Transverse colon (tissue), 4 donors: ENCODE measurements at regions not wholly inside any gene's neighbourhood (a gene's known extent, or its start where the extent isn't known, plus 50 kb on each side); places are given as distances from the start of the nearest gene placed in this dataset.

ENCODE experiments used
- POLR2A ChIP-seq: fragments of 450-650 bp; IDR thresholded peaks from one replicate; pipeline ENCODE4 v1.6.1; 2016; ENCODE audit warnings: antibody characterized with exemption, mild to moderate bottlenecking, moderate library complexity
- POLR2AphosphoS5 ChIP-seq, 3 donors: sonication (generic); formaldehyde crosslinking; IDR thresholded peaks; one replicate each; pipeline ENCODE4 v1.6.1; 2016; ENCODE audit warnings: antibody characterized with exemption in 3 of 3
- TF ChIP-seq, protein P1 (sequence below), 5 experiments: fragments of 200-600 bp in 3 of 5; fragments of 450-650 bp in 2 of 5; sonication (generic) in 3 of 5; IDR thresholded peaks; 1 replicate in 2 of 5; 2 replicates in 3 of 5; pipeline ENCODE4 v1.5.1; 2016 to 2017; ENCODE audit warnings: antibody characterized with exemption in 5 of 5, inconsistent platforms in 3 of 5, mild to moderate bottlenecking in 2 of 5, moderate library complexity in 1 of 5

DNA sequence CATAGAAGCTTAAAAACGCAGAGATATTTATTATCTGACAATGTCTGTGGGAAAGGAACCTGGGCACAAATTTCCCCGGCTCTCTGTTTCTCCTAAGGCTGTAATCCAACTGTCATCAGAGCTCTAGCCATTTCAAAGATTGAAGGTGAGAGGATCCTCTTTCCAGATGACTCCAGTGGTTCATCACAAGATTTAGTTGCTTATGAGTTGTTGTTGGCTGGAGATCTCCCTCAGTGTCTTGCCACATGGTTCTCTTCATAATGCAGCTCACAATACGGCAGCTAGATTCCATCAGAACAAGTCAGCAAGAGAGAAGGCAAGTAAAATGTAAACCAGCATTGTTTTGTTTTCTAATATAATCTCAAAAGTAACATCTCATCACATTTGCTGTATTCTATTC is 369.4 kb downstream of the GASK1B start:
- TF ChIP-seq POLR2A (no peak), POLR2AphosphoS5 (IDR thresholded peaks at IDR 0.05) (peak in 1 of 3 donors; percentile 24)
- TF ChIP-seq, protein P1, sequence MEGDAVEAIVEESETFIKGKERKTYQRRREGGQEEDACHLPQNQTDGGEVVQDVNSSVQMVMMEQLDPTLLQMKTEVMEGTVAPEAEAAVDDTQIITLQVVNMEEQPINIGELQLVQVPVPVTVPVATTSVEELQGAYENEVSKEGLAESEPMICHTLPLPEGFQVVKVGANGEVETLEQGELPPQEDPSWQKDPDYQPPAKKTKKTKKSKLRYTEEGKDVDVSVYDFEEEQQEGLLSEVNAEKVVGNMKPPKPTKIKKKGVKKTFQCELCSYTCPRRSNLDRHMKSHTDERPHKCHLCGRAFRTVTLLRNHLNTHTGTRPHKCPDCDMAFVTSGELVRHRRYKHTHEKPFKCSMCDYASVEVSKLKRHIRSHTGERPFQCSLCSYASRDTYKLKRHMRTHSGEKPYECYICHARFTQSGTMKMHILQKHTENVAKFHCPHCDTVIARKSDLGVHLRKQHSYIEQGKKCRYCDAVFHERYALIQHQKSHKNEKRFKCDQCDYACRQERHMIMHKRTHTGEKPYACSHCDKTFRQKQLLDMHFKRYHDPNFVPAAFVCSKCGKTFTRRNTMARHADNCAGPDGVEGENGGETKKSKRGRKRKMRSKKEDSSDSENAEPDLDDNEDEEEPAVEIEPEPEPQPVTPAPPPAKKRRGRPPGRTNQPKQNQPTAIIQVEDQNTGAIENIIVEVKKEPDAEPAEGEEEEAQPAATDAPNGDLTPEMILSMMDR (IDR thresholded peaks at IDR 0.05), result no peak
